Testis (tissue), 2 donors: ENCODE measurements at regions not wholly inside any gene's neighbourhood (a gene's known extent, or its start where the extent isn't known, plus 50 kb on each side); places are given as distances from the start of the nearest gene placed in this dataset.

ENCODE experiments used
- CTCF ChIP-seq, 3 experiments: fragments of 450-650 bp in 2 of 3; fragments of 200-600 bp in 1 of 3; sonication (generic) in 1 of 3; IDR thresholded peaks; one replicate each; pipeline ENCODE4 v1.5.1; 2016 to 2019; ENCODE audit warnings: antibody characterized with exemption in 3 of 3, mild to moderate bottlenecking in 2 of 3, moderate library complexity in 1 of 3
- POLR2A ChIP-seq: fragments of 450-650 bp; IDR thresholded peaks from one replicate; pipeline ENCODE4 v1.6.1; 2017; ENCODE audit warnings: antibody characterized with exemption, mild to moderate bottlenecking, moderate library complexity

DNA sequence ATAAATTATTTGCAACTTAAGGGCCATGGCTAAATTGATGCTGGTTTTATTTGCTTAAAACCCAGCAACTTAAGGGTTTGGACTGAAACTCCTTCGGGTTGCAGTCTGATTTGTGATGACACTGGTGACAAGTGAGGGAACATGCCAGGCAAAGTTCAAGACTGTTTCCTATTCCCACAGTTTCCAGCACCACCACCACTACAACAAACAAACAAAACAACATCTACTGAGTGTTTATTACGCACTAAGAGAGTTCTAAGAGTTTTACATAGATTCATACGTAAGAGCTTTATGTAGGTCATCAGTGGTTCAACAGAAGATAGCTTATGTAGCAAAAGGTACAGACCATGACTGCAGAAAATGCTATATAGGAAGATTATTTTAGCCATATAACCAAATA, 1582.1 kb downstream of the BRINP3 start:
- TF ChIP-seq CTCF (IDR thresholded peaks at IDR 0.05) (no peak), POLR2A (no peak)
